GM23338 (cell line): ENCODE measurements at regions not wholly inside any gene's neighbourhood (a gene's known extent, or its start where the extent isn't known, plus 50 kb on each side); places are given as distances from the start of the nearest gene placed in this dataset.

ENCODE experiments used
- ATAC-seq: fragments of 200-7000 bp; cut with Tn5 transposase; 3 replicates; pipeline ENCODE4 v1.9.1; 2020
- DNase-seq: peaks from one replicate; pipeline ENCODE4 v3.0.0-alpha.2; 2015; ENCODE audit warnings: low spot score
- H2AFZ ChIP-seq: fragments of 200-600 bp; sonication (generic); 2 replicates; pipeline ENCODE4 v1.8.0; 2016; ENCODE audit warnings: antibody characterized with exemption, mild to moderate bottlenecking, moderate library complexity
- H3F3A ChIP-seq: fragments of 200-600 bp; sonication (generic); replicated peaks from 2 replicates; pipeline ENCODE4 v1.8.0; 2017; ENCODE audit warnings: antibody characterized with exemption, mixed run types, low read depth
- H3K27ac ChIP-seq: fragments of 200-600 bp; sonication (generic); 2 replicates; pipeline ENCODE4 v1.6.1; 2016; ENCODE audit warnings: low read depth
- H3K27me3 ChIP-seq: fragments of 200-600 bp; sonication (generic); 2 replicates; pipeline ENCODE4 v1.8.0; 2016; ENCODE audit warnings: mild to moderate bottlenecking, mixed run types, moderate library complexity; ENCODE audit not compliant: insufficient read depth
- H3K36me3 ChIP-seq: fragments of 200-600 bp; sonication (generic); 2 replicates; pipeline ENCODE4 v1.8.0; 2016; ENCODE audit warnings: mild to moderate bottlenecking; ENCODE audit not compliant: insufficient read depth
- H3K4me1 ChIP-seq: fragments of 200-600 bp; sonication (generic); 2 replicates; pipeline ENCODE4 v1.8.0; 2016; ENCODE audit warnings: mild to moderate bottlenecking, moderate library complexity; ENCODE audit not compliant: insufficient read depth
- H3K4me2 ChIP-seq: fragments of 200-600 bp; sonication (generic); 2 replicates; pipeline ENCODE4 v1.7.1; 2017; ENCODE audit warnings: mixed run types
- H3K4me3 ChIP-seq: fragments of 200-600 bp; sonication (generic); 2 replicates; pipeline ENCODE4 v1.6.1; 2016; ENCODE audit warnings: mixed run types
- H3K79me2 ChIP-seq: fragments of 200-600 bp; sonication (generic); replicated peaks from 2 replicates; pipeline ENCODE4 v1.8.0; 2017; ENCODE audit warnings: mild to moderate bottlenecking; ENCODE audit not compliant: insufficient read depth
- H3K9me2 ChIP-seq: fragments of 200-600 bp; sonication (generic); 2 replicates; pipeline ENCODE4 v1.8.0; 2017; ENCODE audit not compliant: insufficient read depth
- H4K20me1 ChIP-seq: fragments of 200-600 bp; sonication (generic); replicated peaks from 2 replicates; pipeline ENCODE4 v1.8.0; 2017; ENCODE audit warnings: mild to moderate bottlenecking; ENCODE audit not compliant: insufficient read depth
- H3K27ac Mint-ChIP-seq: 2 replicates; pipeline ENCODE4 v1.8.0; 2020; ENCODE audit warnings: inconsistent platforms, mild to moderate bottlenecking, moderate library complexity, mixed read lengths
- H3K27me3 Mint-ChIP-seq: 3 replicates; pipeline ENCODE4 v1.8.0; 2022; ENCODE audit warnings: low read depth, mild to moderate bottlenecking, moderate library complexity, mixed read lengths, inconsistent platforms; ENCODE audit not compliant: insufficient read depth, poor library complexity
- H3K36me3 Mint-ChIP-seq: 3 replicates; pipeline ENCODE4 v1.8.0; 2021; ENCODE audit warnings: low read depth, mild to moderate bottlenecking, inconsistent platforms, moderate library complexity, mixed read lengths
- H3K4me1 Mint-ChIP-seq: 3 replicates; pipeline ENCODE4 v1.8.0; 2020; ENCODE audit warnings: mild to moderate bottlenecking, inconsistent platforms, mixed read lengths
- H3K4me3 Mint-ChIP-seq: 3 replicates; pipeline ENCODE4 v1.8.0; 2021; ENCODE audit warnings: moderate library complexity, mild to moderate bottlenecking, inconsistent platforms, mixed read lengths
- H3K9me3 Mint-ChIP-seq: 3 replicates; pipeline ENCODE4 v1.8.0; 2020; ENCODE audit warnings: moderate library complexity, mild to moderate bottlenecking, inconsistent platforms, mixed read lengths
- CREB1 ChIP-seq: fragments of 250-450 bp; sonication (Bioruptor Pico); IDR thresholded peaks from 2 replicates; pipeline ENCODE4 v1.5.0; 2020; ENCODE audit warnings: low read depth, mild to moderate bottlenecking, moderate library complexity
- EZH2 ChIP-seq: fragments of 200-600 bp; sonication (generic); IDR thresholded peaks from one replicate; pipeline ENCODE4 v1.8.0; 2017; ENCODE audit warnings: antibody characterized with exemption, mild to moderate bottlenecking, low read depth; ENCODE audit not compliant: unreplicated experiment
- EZH2phosphoT487 ChIP-seq: fragments of 200-600 bp; sonication (generic); IDR thresholded peaks from one replicate; pipeline ENCODE4 v1.8.1; 2018; ENCODE audit warnings: antibody characterized with exemption; ENCODE audit not compliant: unreplicated experiment
- JUNB ChIP-seq: IDR thresholded peaks from one replicate; pipeline ENCODE4 v1.6.1; 2016; ENCODE audit warnings: antibody characterized with exemption; ENCODE audit not compliant: unreplicated experiment
- NANOG ChIP-seq: IDR thresholded peaks from 2 replicates; pipeline ENCODE4 v1.6.1; 2016; ENCODE audit warnings: antibody characterized with exemption, borderline replicate concordance
- POLR2AphosphoS5 ChIP-seq: IDR thresholded peaks from 2 replicates; pipeline ENCODE4 v1.6.1; 2016; ENCODE audit warnings: antibody characterized with exemption, low read depth
- ZNF114 ChIP-seq: fragments of 250-450 bp; sonication (Bioruptor Pico); IDR thresholded peaks from 2 replicates; pipeline ENCODE4 v1.5.0; 2020; ENCODE audit warnings: mild to moderate bottlenecking, moderate library complexity
- ZNF331 ChIP-seq: fragments of 250-450 bp; sonication (Bioruptor Pico); IDR thresholded peaks from 2 replicates; pipeline ENCODE4 v1.5.0; 2020; ENCODE audit warnings: low read depth, mild to moderate bottlenecking, moderate library complexity
- TF ChIP-seq, protein P1 (sequence below): fragments of 250-450 bp; sonication (Bioruptor Pico); IDR thresholded peaks from 2 replicates; pipeline ENCODE4 v1.5.0; 2020; ENCODE audit warnings: mild to moderate bottlenecking, moderate library complexity
- TF ChIP-seq, protein P2 (sequence below): IDR thresholded peaks from 2 replicates; pipeline ENCODE4 v1.6.1; 2016; ENCODE audit warnings: antibody characterized with exemption
- TF ChIP-seq, protein P3 (sequence below), 2 experiments: fragments of 200-600 bp in 1 of 2; sonication (generic) in 1 of 2; conservative IDR thresholded peaks; 2 replicates each; pipeline versions ENCODE4 v1.5.1 to v1.6.1; 2016 to 2017; ENCODE audit warnings: antibody characterized with exemption in 2 of 2, low read depth in 2 of 2, mild to moderate bottlenecking in 2 of 2, moderate library complexity in 1 of 2

DNA sequence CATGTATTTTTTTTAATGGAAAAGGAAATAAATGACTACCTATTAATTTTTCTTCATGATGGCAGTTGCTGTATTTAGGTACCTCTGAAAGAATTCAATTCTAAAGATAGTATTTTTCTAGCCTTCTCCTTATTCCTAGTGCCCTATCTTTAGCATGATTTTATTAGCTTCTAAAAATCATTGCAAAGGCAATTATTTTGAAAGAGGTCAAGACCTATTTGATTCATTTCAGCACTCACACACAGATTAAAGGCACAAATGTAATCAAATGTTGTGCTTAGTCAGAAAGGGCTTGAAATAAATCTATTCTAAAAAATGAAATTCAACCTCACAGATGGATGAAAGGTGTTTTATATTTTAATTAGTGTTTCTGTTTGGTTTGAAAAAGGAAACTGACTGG lies 74.8 kb upstream of the POF1B start:
- H3K27me3 ChIP-seq, result no peaks in the 10 kb centered on the region
- no peak for ATAC-seq
- DNase-seq, result no peak
- H3K79me2 ChIP-seq, result no peaks in the 10 kb centered on the region
- H3K4me3 ChIP-seq, result no peak overlapping the region
- no peaks in the 10 kb centered on the region for H3K4me1 ChIP-seq
- no peaks in the 10 kb centered on the region for H4K20me1 ChIP-seq
- Mint-ChIP-seq H3K27ac (no peak overlapping the region), H3K9me3 (no peaks in the 10 kb centered on the region), H3K4me3 (no peak overlapping the region), H3K27me3 (no peaks in the 10 kb centered on the region), H3K36me3 (no peaks in the 10 kb centered on the region), H3K4me1 (no peaks in the 10 kb centered on the region)
- TF ChIP-seq JUNB, result no peak
- no peak for TF ChIP-seq EZH2
- TF ChIP-seq POLR2AphosphoS5, result no peak
- no peaks in the 10 kb centered on the region for H3K9me2 ChIP-seq
- no peaks in the 10 kb centered on the region for H3F3A ChIP-seq
- no peak overlapping the region for H3K4me2 ChIP-seq
- H2AFZ ChIP-seq, result no peak overlapping the region
- H3K27ac ChIP-seq, result no peak overlapping the region
- no peaks in the 10 kb centered on the region for H3K36me3 ChIP-seq

DNA sequence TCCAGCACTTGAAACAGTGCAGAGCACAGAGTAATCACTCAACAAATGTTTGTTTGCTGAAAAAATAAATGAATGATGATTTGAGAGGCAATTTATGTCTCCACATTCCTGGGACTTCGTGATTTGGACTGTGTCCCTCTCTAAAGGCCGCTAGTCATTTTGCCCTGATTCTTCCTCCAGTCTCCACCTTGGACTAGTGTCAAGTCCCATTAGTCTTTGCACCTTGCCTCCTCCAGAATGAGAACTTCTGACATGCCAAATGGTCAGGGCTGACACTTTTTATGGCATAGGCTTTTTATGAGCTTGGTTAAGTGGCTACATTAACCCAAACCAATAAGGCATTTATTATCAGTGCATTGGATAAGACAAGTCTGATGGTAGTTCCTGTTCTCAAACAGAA lies 65.1 kb upstream of the POF1B start:
- H3K4me1 ChIP-seq, result no peaks in the 10 kb centered on the region
- H3K27ac Mint-ChIP-seq, result no peak overlapping the region
- no peaks in the 10 kb centered on the region for H3K9me2 ChIP-seq
- no peak for ATAC-seq
- no peak overlapping the region for H3K4me3 Mint-ChIP-seq
- H3K4me1 Mint-ChIP-seq, result no peaks in the 10 kb centered on the region
- peaks cover 8% of the 10 kb centered on the region; the same call in 2 of the 3 replicates for H3K36me3 Mint-ChIP-seq
- H3K4me2 ChIP-seq, result no peak overlapping the region
- H2AFZ ChIP-seq, result no peak overlapping the region
- no peaks in the 10 kb centered on the region for H3K27me3 Mint-ChIP-seq
- no peaks in the 10 kb centered on the region for H3K27me3 ChIP-seq
- no peaks in the 10 kb centered on the region for H3K79me2 ChIP-seq
- no peaks in the 10 kb centered on the region for H3K36me3 ChIP-seq
- H3K4me3 ChIP-seq, result no peak overlapping the region
- no peaks in the 10 kb centered on the region for H3F3A ChIP-seq
- peaks cover 22% of the 10 kb centered on the region for H3K9me3 Mint-ChIP-seq
- no peaks in the 10 kb centered on the region for H4K20me1 ChIP-seq
- no peak overlapping the region for H3K27ac ChIP-seq
- no peak for DNase-seq
- TF ChIP-seq NANOG (no peak), POLR2AphosphoS5 (no peak), ZNF114 (CRISPR knock-in tag) (no peak), EZH2phosphoT487 (no peak), CREB1 (CRISPR knock-in tag) (no peak), EZH2 (no peak), ZNF331 (CRISPR knock-in tag) (no peak)
- TF ChIP-seq, protein P1, sequence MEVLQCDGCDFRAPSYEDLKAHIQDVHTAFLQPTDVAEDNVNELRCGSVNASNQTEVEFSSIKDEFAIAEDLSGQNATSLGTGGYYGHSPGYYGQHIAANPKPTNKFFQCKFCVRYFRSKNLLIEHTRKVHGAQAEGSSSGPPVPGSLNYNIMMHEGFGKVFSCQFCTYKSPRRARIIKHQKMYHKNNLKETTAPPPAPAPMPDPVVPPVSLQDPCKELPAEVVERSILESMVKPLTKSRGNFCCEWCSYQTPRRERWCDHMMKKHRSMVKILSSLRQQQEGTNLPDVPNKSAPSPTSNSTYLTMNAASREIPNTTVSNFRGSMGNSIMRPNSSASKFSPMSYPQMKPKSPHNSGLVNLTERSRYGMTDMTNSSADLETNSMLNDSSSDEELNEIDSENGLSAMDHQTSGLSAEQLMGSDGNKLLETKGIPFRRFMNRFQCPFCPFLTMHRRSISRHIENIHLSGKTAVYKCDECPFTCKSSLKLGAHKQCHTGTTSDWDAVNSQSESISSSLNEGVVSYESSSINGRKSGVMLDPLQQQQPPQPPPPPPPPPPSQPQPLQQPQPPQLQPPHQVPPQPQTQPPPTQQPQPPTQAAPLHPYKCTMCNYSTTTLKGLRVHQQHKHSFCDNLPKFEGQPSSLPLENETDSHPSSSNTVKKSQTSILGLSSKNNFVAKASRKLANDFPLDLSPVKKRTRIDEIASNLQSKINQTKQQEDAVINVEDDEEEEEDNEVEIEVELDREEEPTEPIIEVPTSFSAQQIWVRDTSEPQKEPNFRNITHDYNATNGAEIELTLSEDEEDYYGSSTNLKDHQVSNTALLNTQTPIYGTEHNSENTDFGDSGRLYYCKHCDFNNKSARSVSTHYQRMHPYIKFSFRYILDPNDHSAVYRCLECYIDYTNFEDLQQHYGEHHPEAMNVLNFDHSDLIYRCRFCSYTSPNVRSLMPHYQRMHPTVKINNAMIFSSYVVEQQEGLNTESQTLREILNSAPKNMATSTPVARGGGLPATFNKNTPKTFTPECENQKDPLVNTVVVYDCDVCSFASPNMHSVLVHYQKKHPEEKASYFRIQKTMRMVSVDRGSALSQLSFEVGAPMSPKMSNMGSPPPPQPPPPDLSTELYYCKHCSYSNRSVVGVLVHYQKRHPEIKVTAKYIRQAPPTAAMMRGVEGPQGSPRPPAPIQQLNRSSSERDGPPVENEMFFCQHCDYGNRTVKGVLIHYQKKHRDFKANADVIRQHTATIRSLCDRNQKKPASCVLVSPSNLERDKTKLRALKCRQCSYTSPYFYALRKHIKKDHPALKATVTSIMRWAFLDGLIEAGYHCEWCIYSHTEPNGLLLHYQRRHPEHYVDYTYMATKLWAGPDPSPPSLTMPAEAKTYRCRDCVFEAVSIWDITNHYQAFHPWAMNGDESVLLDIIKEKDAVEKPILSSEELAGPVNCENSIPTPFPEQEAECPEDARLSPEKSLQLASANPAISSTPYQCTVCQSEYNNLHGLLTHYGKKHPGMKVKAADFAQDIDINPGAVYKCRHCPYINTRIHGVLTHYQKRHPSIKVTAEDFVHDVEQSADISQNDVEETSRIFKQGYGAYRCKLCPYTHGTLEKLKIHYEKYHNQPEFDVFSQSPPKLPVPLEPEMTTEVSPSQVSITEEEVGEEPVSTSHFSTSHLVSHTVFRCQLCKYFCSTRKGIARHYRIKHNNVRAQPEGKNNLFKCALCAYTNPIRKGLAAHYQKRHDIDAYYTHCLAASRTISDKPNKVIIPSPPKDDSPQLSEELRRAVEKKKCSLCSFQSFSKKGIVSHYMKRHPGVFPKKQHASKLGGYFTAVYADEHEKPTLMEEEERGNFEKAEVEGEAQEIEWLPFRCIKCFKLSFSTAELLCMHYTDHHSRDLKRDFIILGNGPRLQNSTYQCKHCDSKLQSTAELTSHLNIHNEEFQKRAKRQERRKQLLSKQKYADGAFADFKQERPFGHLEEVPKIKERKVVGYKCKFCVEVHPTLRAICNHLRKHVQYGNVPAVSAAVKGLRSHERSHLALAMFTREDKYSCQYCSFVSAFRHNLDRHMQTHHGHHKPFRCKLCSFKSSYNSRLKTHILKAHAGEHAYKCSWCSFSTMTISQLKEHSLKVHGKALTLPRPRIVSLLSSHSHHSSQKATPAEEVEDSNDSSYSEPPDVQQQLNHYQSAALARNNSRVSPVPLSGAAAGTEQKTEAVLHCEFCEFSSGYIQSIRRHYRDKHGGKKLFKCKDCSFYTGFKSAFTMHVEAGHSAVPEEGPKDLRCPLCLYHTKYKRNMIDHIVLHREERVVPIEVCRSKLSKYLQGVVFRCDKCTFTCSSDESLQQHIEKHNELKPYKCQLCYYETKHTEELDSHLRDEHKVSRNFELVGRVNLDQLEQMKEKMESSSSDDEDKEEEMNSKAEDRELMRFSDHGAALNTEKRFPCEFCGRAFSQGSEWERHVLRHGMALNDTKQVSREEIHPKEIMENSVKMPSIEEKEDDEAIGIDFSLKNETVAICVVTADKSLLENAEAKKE (CRISPR knock-in tag), result no peak
- TF ChIP-seq, protein P2, sequence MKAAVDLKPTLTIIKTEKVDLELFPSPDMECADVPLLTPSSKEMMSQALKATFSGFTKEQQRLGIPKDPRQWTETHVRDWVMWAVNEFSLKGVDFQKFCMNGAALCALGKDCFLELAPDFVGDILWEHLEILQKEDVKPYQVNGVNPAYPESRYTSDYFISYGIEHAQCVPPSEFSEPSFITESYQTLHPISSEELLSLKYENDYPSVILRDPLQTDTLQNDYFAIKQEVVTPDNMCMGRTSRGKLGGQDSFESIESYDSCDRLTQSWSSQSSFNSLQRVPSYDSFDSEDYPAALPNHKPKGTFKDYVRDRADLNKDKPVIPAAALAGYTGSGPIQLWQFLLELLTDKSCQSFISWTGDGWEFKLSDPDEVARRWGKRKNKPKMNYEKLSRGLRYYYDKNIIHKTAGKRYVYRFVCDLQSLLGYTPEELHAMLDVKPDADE, result no peak
- TF ChIP-seq, protein P3, sequence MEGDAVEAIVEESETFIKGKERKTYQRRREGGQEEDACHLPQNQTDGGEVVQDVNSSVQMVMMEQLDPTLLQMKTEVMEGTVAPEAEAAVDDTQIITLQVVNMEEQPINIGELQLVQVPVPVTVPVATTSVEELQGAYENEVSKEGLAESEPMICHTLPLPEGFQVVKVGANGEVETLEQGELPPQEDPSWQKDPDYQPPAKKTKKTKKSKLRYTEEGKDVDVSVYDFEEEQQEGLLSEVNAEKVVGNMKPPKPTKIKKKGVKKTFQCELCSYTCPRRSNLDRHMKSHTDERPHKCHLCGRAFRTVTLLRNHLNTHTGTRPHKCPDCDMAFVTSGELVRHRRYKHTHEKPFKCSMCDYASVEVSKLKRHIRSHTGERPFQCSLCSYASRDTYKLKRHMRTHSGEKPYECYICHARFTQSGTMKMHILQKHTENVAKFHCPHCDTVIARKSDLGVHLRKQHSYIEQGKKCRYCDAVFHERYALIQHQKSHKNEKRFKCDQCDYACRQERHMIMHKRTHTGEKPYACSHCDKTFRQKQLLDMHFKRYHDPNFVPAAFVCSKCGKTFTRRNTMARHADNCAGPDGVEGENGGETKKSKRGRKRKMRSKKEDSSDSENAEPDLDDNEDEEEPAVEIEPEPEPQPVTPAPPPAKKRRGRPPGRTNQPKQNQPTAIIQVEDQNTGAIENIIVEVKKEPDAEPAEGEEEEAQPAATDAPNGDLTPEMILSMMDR (conservative IDR thresholded peaks at IDR 0.05; ENCODE audit: low read depth in 2 of 2), result no peak
